ENCODE measurements at regions not wholly inside any gene's neighbourhood (a gene's known extent, or its start where the extent isn't known, plus 50 kb on each side); places are given as distances from the start of the nearest gene placed in this dataset.

DNA sequence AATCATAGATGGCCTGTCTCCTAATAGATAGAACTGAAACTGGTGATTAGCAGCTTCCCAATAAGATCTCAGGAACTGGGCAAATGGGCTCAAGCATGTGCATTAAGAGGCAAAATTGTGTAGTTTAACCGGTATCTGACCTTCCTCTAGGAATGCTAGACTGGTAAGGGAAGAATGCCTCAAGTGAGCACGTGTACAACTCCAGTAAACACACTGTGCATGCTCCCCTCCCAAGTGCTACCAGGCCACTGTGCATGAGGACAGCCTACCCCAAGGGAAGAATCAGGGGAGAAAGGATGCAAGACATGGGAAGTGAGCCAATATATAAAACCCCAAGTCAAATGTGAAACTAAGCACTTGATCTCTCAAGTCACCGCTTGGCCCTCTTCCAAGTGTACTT is 1157.4 kb upstream of the CDH18 start:
- Histone ChIP-seq H3K27me3 (replicated peaks; ENCODE audit: insufficient read depth, low read depth, low read length, poor library complexity) (no peaks in the 10 kb centered on the region), H3K27ac (ENCODE audit: low read depth, low read length, poor library complexity, severe bottlenecking) (no peak overlapping the region), H3K36me3 (ENCODE audit: insufficient read depth, low read length, poor library complexity, severe bottlenecking) (no peaks in the 10 kb centered on the region), H3K4me1 (ENCODE audit: insufficient read depth, low read length, poor library complexity, severe bottlenecking) (no peaks in the 10 kb centered on the region), H3K4me3 (ENCODE audit: low read depth, low read length, poor library complexity, severe bottlenecking) (no peak overlapping the region), H3K9me3 (ENCODE audit: low read depth, low read length, poor library complexity, severe bottlenecking) (peaks cover 11% of the 10 kb centered on the region)
- no TSS peak for BruUV-seq (replicated peaks)
- CTCF ChIA-PET = no interaction called here
- POLR2A ChIA-PET (ENCODE audit: low non-redundant PET) = no interaction called here
- TF ChIP-seq CTCF (conservative IDR thresholded peaks at IDR 0.05; ENCODE audit: low read depth, low read length) = no peak
- DNase-seq (ENCODE audit: low spot score) = no peak
- intact Hi-C loops (cut with micrococcal nuclease; ENCODE audit: unreplicated experiment) = no loop called here

GRCh38 chr5:21143686-21144085 is 1155.7 kb upstream of the CDH18 start:
- ChIA-PET CTCF (no interaction called here), POLR2A (ENCODE audit: low non-redundant PET) (no interaction called here)
- no TSS peak for BruUV-seq (replicated peaks)
- Histone ChIP-seq H3K9me3 (ENCODE audit: low read depth, low read length, poor library complexity, severe bottlenecking) (peaks cover 5% of the 10 kb centered on the region), H3K27me3 (replicated peaks; ENCODE audit: insufficient read depth, low read depth, low read length, poor library complexity) (no peaks in the 10 kb centered on the region), H3K4me3 (ENCODE audit: low read depth, low read length, poor library complexity, severe bottlenecking) (no peak overlapping the region), H3K27ac (ENCODE audit: low read depth, low read length, poor library complexity, severe bottlenecking) (no peak overlapping the region), H3K36me3 (ENCODE audit: insufficient read depth, low read length, poor library complexity, severe bottlenecking) (no peaks in the 10 kb centered on the region), H3K4me1 (ENCODE audit: insufficient read depth, low read length, poor library complexity, severe bottlenecking) (no peaks in the 10 kb centered on the region)
- no peak for DNase-seq (ENCODE audit: low spot score)
- TF ChIP-seq EZH2 (IDR thresholded peaks at IDR 0.05; ENCODE audit: borderline replicate concordance, low read depth, low read length, poor library complexity, severe bottlenecking) (no peak), CTCF (conservative IDR thresholded peaks at IDR 0.05; ENCODE audit: low read depth, low read length) (no peak)
- intact Hi-C loops (cut with micrococcal nuclease; ENCODE audit: unreplicated experiment) = no loop called here

- ChIA-PET CTCF (no interaction called here), POLR2A (ENCODE audit: low non-redundant PET) (no interaction called here)
- DNase-seq (ENCODE audit: low spot score) = no peak
- BruUV-seq (replicated peaks) = no TSS peak
- TF ChIP-seq CTCF (conservative IDR thresholded peaks at IDR 0.05; ENCODE audit: low read depth, low read length) = no peak
- no peak for TF ChIP-seq EZH2 (IDR thresholded peaks at IDR 0.05; ENCODE audit: borderline replicate concordance, low read depth, low read length, poor library complexity, severe bottlenecking)
- Histone ChIP-seq H3K27ac (ENCODE audit: low read depth, low read length, poor library complexity, severe bottlenecking) (no peak overlapping the region), H3K27me3 (replicated peaks; ENCODE audit: insufficient read depth, low read depth, low read length, poor library complexity) (no peaks in the 10 kb centered on the region), H3K4me1 (ENCODE audit: insufficient read depth, low read length, poor library complexity, severe bottlenecking) (no peaks in the 10 kb centered on the region), H3K4me3 (ENCODE audit: low read depth, low read length, poor library complexity, severe bottlenecking) (no peak overlapping the region), H3K9me3 (ENCODE audit: low read depth, low read length, poor library complexity, severe bottlenecking) (no peaks in the 10 kb centered on the region), H3K36me3 (ENCODE audit: insufficient read depth, low read length, poor library complexity, severe bottlenecking) (no peaks in the 10 kb centered on the region)
- intact Hi-C loops (cut with micrococcal nuclease; ENCODE audit: unreplicated experiment) = no loop called here
Observed at GRCh38 chr5:21142791-21143190, 1154.8 kb upstream of the CDH18 start.

Measured in A673 (cell line).